Activated CD4-positive, alpha-beta T cell treated with anti-CD3 and anti-CD28 coated beads, Interleukin-2, amount 10 ng/mL, durations not matched to agents 24 days and 14 days (primary cell): ENCODE measurements at regions not wholly inside any gene's neighbourhood (a gene's known extent, or its start where the extent isn't known, plus 50 kb on each side); places are given as distances from the start of the nearest gene placed in this dataset.

Experiments used
- DNase-seq: peaks from one replicate; pipeline ENCODE4 v3.0.0; 2022
- H3K27ac Mint-ChIP-seq: one replicate; pipeline ENCODE4 v1.8.0; 2022; ENCODE audit warnings: mild to moderate bottlenecking, mixed read lengths
- H3K27me3 Mint-ChIP-seq: one replicate; pipeline ENCODE4 v1.8.0; 2022; ENCODE audit warnings: mixed read lengths
- H3K36me3 Mint-ChIP-seq: one replicate; pipeline ENCODE4 v1.8.0; 2022; ENCODE audit warnings: low read depth, mild to moderate bottlenecking, mixed read lengths
- H3K4me1 Mint-ChIP-seq: one replicate; pipeline ENCODE4 v1.8.0; 2021; ENCODE audit warnings: mixed read lengths
- H3K4me3 Mint-ChIP-seq: one replicate; pipeline ENCODE4 v1.8.0; 2022; ENCODE audit warnings: mild to moderate bottlenecking, moderate library complexity, mixed read lengths
- H3K9me3 Mint-ChIP-seq: one replicate; pipeline ENCODE4 v1.8.0; 2021; ENCODE audit warnings: mixed read lengths
- intact Hi-C: fragments of 100-400 bp; cut with micrococcal nuclease; formaldehyde crosslinking; loops from one replicate; pipeline ENCODE4 v1.15.1; 2023

GRCh38 chr17:15092762-15093161 lies 172.4 kb downstream of the PMP22 start:
- no peaks in the 10 kb centered on the region for H3K27me3 Mint-ChIP-seq

GRCh38 chr17:15092261-15092660 lies 172.9 kb downstream of the PMP22 start:
- intact Hi-C loops = no loop called here
- no peak for DNase-seq
- Mint-ChIP-seq H3K36me3 (no peaks in the 10 kb centered on the region), H3K27ac (no peak overlapping the region), H3K27me3 (no peaks in the 10 kb centered on the region), H3K4me3 (no peak overlapping the region), H3K4me1 (no peaks in the 10 kb centered on the region), H3K9me3 (no peaks in the 10 kb centered on the region)

More at GRCh38 chr17:15092762-15093161, 172.4 kb downstream of the PMP22 start:
- no peaks in the 10 kb centered on the region for H3K4me1 Mint-ChIP-seq
- no peaks in the 10 kb centered on the region for H3K36me3 Mint-ChIP-seq
- H3K4me3 Mint-ChIP-seq = no peak overlapping the region
- intact Hi-C loops = no loop called here
- no peak for DNase-seq
- H3K9me3 Mint-ChIP-seq = no peaks in the 10 kb centered on the region
- no peak overlapping the region for H3K27ac Mint-ChIP-seq

- H3K4me3 Mint-ChIP-seq = no peak overlapping the region
- H3K27me3 Mint-ChIP-seq = no peaks in the 10 kb centered on the region
Observed at GRCh38 chr17:15091825-15092224, 173.3 kb downstream of the PMP22 start.

GRCh38 chr17:15090533-15090932 lies 174.6 kb downstream of the PMP22 start:
- intact Hi-C loops = no loop called here
- Mint-ChIP-seq H3K9me3 (no peaks in the 10 kb centered on the region), H3K4me3 (no peak overlapping the region), H3K36me3 (no peaks in the 10 kb centered on the region), H3K27me3 (no peaks in the 10 kb centered on the region), H3K4me1 (no peaks in the 10 kb centered on the region), H3K27ac (no peak overlapping the region)
- DNase-seq = no peak

More at GRCh38 chr17:15091825-15092224, 173.3 kb downstream of the PMP22 start:
- intact Hi-C loops = no loop called here
- H3K36me3 Mint-ChIP-seq = no peaks in the 10 kb centered on the region
- DNase-seq = no peak
- no peaks in the 10 kb centered on the region for H3K9me3 Mint-ChIP-seq
- no peaks in the 10 kb centered on the region for H3K4me1 Mint-ChIP-seq
- H3K27ac Mint-ChIP-seq = no peak overlapping the region

GRCh38 chr17:15087946-15088345 lies 177.2 kb downstream of the PMP22 start:
- no peaks in the 10 kb centered on the region for H3K9me3 Mint-ChIP-seq
- no peaks in the 10 kb centered on the region for H3K36me3 Mint-ChIP-seq
- no peak overlapping the region for H3K4me3 Mint-ChIP-seq
- no peaks in the 10 kb centered on the region for H3K27me3 Mint-ChIP-seq
- intact Hi-C loops = no loop called here
- no peak overlapping the region for H3K27ac Mint-ChIP-seq
- H3K4me1 Mint-ChIP-seq = no peaks in the 10 kb centered on the region
- no peak for DNase-seq

GRCh38 chr17:15086776-15087295 lies 178.3 kb downstream of the PMP22 start:
- H3K27ac Mint-ChIP-seq = no peak overlapping the region
- DNase-seq = no peak
- H3K36me3 Mint-ChIP-seq = no peaks in the 10 kb centered on the region
- no peaks in the 10 kb centered on the region for H3K9me3 Mint-ChIP-seq
- no peaks in the 10 kb centered on the region for H3K4me1 Mint-ChIP-seq
- H3K27me3 Mint-ChIP-seq = no peaks in the 10 kb centered on the region
- intact Hi-C loops = no loop called here
- H3K4me3 Mint-ChIP-seq = no peak overlapping the region

GRCh38 chr17:15085890-15086677 lies 179.0 kb downstream of the PMP22 start:
- no peak for DNase-seq
- Mint-ChIP-seq H3K27ac (no peak overlapping the region), H3K27me3 (no peaks in the 10 kb centered on the region), H3K9me3 (no peaks in the 10 kb centered on the region), H3K4me1 (no peaks in the 10 kb centered on the region), H3K36me3 (no peaks in the 10 kb centered on the region), H3K4me3 (no peak overlapping the region)
- intact Hi-C loops = no loop called here

GRCh38 chr17:15083225-15083624 lies 181.9 kb downstream of the PMP22 start:
- H3K9me3 Mint-ChIP-seq = no peaks in the 10 kb centered on the region
- intact Hi-C loops = no loop called here
- H3K4me3 Mint-ChIP-seq = no peak overlapping the region
- H3K27ac Mint-ChIP-seq = no peak overlapping the region
- no peaks in the 10 kb centered on the region for H3K27me3 Mint-ChIP-seq
- H3K4me1 Mint-ChIP-seq = no peaks in the 10 kb centered on the region
- no peak for DNase-seq
- no peaks in the 10 kb centered on the region for H3K36me3 Mint-ChIP-seq

- H3K27me3 Mint-ChIP-seq = no peaks in the 10 kb centered on the region
- H3K36me3 Mint-ChIP-seq = no peaks in the 10 kb centered on the region
- no peaks in the 10 kb centered on the region for H3K9me3 Mint-ChIP-seq
- H3K4me1 Mint-ChIP-seq = no peaks in the 10 kb centered on the region
- H3K4me3 Mint-ChIP-seq = no peak overlapping the region
- intact Hi-C loops = no loop called here
- DNase-seq = no peak
- no peak overlapping the region for H3K27ac Mint-ChIP-seq
Observed at GRCh38 chr17:15081008-15081407, 184.1 kb downstream of the PMP22 start.

- Mint-ChIP-seq H3K27me3 (no peaks in the 10 kb centered on the region), H3K36me3 (no peaks in the 10 kb centered on the region), H3K4me1 (no peaks in the 10 kb centered on the region), H3K27ac (no peak overlapping the region), H3K9me3 (no peaks in the 10 kb centered on the region), H3K4me3 (no peak overlapping the region)
- intact Hi-C loops = no loop called here
- DNase-seq = no peak
Observed at GRCh38 chr17:15078570-15078969, 186.6 kb downstream of the PMP22 start.

- no peak overlapping the region for H3K4me3 Mint-ChIP-seq
- H3K27ac Mint-ChIP-seq = no peak overlapping the region
- H3K9me3 Mint-ChIP-seq = no peaks in the 10 kb centered on the region
- intact Hi-C loops = no loop called here
- no peaks in the 10 kb centered on the region for H3K36me3 Mint-ChIP-seq
- no peaks in the 10 kb centered on the region for H3K4me1 Mint-ChIP-seq
- DNase-seq = no peak
- H3K27me3 Mint-ChIP-seq = no peaks in the 10 kb centered on the region
Observed at GRCh38 chr17:15076991-15077663, 188.0 kb downstream of the PMP22 start.

- Mint-ChIP-seq H3K9me3 (no peaks in the 10 kb centered on the region), H3K27me3 (peaks cover 5% of the 10 kb centered on the region), H3K4me3 (no peak overlapping the region), H3K4me1 (no peaks in the 10 kb centered on the region), H3K27ac (no peak overlapping the region), H3K36me3 (no peaks in the 10 kb centered on the region)
- DNase-seq = peak; percentile 22
- intact Hi-C loops = no loop called here
Observed at GRCh38 chr17:15051933-15052332, 213.2 kb downstream of the PMP22 start.

- H3K27ac Mint-ChIP-seq = no peak overlapping the region
- H3K36me3 Mint-ChIP-seq = no peaks in the 10 kb centered on the region
- H3K9me3 Mint-ChIP-seq = no peaks in the 10 kb centered on the region
- H3K27me3 Mint-ChIP-seq = peaks cover 5% of the 10 kb centered on the region
- no peak for DNase-seq
- no peak overlapping the region for H3K4me3 Mint-ChIP-seq
- intact Hi-C loops = no loop called here
- no peaks in the 10 kb centered on the region for H3K4me1 Mint-ChIP-seq
Observed at GRCh38 chr17:15049795-15050160, 215.3 kb downstream of the PMP22 start.

GRCh38 chr17:15048933-15049794 lies 216.0 kb downstream of the PMP22 start:
- Mint-ChIP-seq H3K4me1 (no peaks in the 10 kb centered on the region), H3K4me3 (no peak overlapping the region), H3K27me3 (peaks cover 5% of the 10 kb centered on the region), H3K27ac (no peak overlapping the region), H3K9me3 (no peaks in the 10 kb centered on the region), H3K36me3 (no peaks in the 10 kb centered on the region)
- intact Hi-C loops = no loop called here
- DNase-seq = no peak
